NB4 (cell line): ENCODE measurements at regions not wholly inside any gene's neighbourhood (a gene's known extent, or its start where the extent isn't known, plus 50 kb on each side); places are given as distances from the start of the nearest gene placed in this dataset.

Experiments used
- DNase-seq: peaks from one replicate; pipeline ENCODE4 v3.0.0; 2010; ENCODE audit warnings: low read depth
- H3K4me3 ChIP-seq: one replicate; pipeline ENCODE4 v1.5.1; 2011; ENCODE audit warnings: mild to moderate bottlenecking, low read depth, low read length, moderate library complexity
- CTCF ChIP-seq: IDR thresholded peaks from one replicate; pipeline ENCODE4 v1.5.1; 2012; ENCODE audit warnings: low read depth, low read length
- MAX ChIP-seq: IDR thresholded peaks from 2 replicates; pipeline ENCODE4 v1.6.1; 2011; ENCODE audit warnings: low read depth, low read length
- MYC ChIP-seq: IDR thresholded peaks from 2 replicates; pipeline ENCODE4 v1.6.1; 2011; ENCODE audit warnings: low read depth, low read length
- POLR2A ChIP-seq: IDR thresholded peaks from 2 replicates; pipeline ENCODE4 v1.6.1; 2011; ENCODE audit warnings: mild to moderate bottlenecking; ENCODE audit not compliant: insufficient read length; ENCODE audit errors: extremely low read depth

DNA sequence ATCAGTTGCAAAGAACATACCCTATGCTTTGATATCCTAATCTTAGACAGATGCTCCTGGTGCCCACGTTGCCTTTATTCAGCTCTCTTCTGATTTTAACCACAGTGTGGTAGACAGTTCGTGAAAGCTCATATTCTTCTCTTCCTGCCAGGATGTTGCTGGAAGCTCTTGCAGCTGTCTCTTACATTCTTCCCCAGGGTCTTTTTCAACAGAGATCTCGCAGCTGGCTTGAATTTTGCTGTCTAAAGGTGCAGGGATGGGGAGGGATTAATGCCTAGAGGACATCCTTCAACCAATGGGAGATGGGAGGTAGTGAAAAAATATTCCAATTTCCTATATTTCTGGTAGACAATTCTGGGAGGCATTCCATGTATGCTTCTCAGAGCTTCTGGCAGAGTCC lies 150.0 kb upstream of the APP start:
- DNase-seq = no peak
- no peak for TF ChIP-seq MAX
- TF ChIP-seq MYC = no peak
- no peak for TF ChIP-seq POLR2A
- TF ChIP-seq CTCF = no peak
- H3K4me3 ChIP-seq = no peak overlapping the region

GRCh38 chr21:26307640-26308039 lies 137.1 kb upstream of the APP start:
- no peak for DNase-seq
- H3K4me3 ChIP-seq = no peak overlapping the region

GRCh38 chr21:26297851-26298250 lies 127.3 kb upstream of the APP start:
- H3K4me3 ChIP-seq = no peak overlapping the region
- no peak for TF ChIP-seq MYC
- no peak for TF ChIP-seq POLR2A
- TF ChIP-seq CTCF = no peak
- TF ChIP-seq MAX = no peak
- no peak for DNase-seq

More at GRCh38 chr21:26307640-26308039, 137.1 kb upstream of the APP start:
- TF ChIP-seq POLR2A (no peak), CTCF (no peak), MYC (no peak), MAX (no peak)

- H3K4me3 ChIP-seq = no peak overlapping the region
- no peak for DNase-seq
- TF ChIP-seq MYC (no peak), CTCF (no peak), POLR2A (no peak), MAX (no peak)
Observed at GRCh38 chr21:26293141-26293946, 122.8 kb upstream of the APP start.

DNA sequence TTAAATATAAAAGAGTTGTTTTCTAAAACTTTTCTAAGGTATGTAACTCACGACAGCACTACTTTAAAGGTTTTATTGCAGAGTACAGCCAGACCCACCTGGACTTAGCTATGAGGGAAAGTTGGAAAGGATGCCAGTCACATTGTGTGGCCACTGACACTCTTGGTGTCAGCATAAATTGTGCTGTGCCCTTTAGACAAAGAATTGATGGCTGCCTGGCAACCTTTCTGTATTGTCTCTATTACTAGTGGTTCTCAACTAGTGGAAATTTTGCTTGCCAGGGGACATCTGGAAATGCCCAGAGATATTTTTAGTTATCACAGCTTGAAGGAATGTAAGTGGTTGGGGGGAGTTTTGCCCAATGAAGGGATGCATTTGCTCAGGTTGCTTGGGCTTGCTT lies 117.5 kb upstream of the APP start:
- H3K4me3 ChIP-seq = no peak overlapping the region
- TF ChIP-seq MYC = no peak
- TF ChIP-seq MAX = no peak
- TF ChIP-seq POLR2A = no peak
- no peak for TF ChIP-seq CTCF
- no peak for DNase-seq

DNA sequence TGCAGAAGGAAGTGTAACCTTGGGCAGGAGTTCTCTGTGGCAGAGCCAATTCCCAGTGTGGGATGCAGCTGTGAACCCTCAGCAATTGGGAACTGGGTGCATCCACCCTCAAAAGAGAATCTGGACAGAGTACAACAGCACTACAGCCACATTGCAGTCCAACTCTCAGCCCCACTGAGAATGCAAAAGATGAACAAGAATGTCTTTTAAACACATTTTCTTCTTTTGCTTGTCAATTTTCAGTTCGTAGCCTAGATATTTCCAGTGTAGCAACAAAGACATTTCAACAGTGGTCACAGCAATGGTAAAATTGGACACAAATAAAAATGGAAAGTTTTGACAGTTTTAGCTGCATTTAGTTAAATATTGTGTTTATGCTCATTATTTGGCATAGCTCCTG lies 114.0 kb upstream of the APP start:
- no peak for DNase-seq
- no peak for TF ChIP-seq CTCF
- TF ChIP-seq POLR2A = no peak
- no peak for TF ChIP-seq MYC
- TF ChIP-seq MAX = no peak
- H3K4me3 ChIP-seq = no peak overlapping the region
